ENCODE measurements at regions not wholly inside any gene's neighbourhood (a gene's known extent, or its start where the extent isn't known, plus 50 kb on each side); places are given as distances from the start of the nearest gene placed in this dataset.
"Not testable (repeated sequence)": the region's sequence is repeated elsewhere in the genome, so short reads cannot be mapped to it uniquely, and the experiment has no call there.

- DNase-seq (ENCODE audit: low read depth) = no peak
Measured at GRCh38 chr2:83261591-83262136, 1197.4 kb downstream of the SUCLG1 start.

DNA sequence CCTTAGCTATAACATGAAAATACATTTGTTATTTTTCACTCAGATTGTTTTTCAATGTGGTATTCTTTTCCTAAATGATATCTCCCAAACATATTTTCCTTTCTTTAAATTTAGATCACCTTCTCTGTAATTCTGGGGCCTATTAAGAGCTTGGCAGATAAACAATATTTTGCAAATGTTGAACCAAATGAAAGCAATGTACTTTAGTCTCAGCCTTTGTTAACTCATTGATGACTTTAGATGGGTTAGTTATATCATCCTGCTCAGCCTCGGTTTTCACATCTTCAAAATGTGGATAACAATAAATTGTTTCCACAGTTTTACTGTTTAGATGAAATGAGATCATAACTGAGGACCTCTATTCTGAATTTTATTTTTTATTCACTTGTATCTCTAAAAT, 1205.2 kb downstream of the SUCLG1 start:
- DNase-seq (ENCODE audit: low read depth) = no peak

DNA sequence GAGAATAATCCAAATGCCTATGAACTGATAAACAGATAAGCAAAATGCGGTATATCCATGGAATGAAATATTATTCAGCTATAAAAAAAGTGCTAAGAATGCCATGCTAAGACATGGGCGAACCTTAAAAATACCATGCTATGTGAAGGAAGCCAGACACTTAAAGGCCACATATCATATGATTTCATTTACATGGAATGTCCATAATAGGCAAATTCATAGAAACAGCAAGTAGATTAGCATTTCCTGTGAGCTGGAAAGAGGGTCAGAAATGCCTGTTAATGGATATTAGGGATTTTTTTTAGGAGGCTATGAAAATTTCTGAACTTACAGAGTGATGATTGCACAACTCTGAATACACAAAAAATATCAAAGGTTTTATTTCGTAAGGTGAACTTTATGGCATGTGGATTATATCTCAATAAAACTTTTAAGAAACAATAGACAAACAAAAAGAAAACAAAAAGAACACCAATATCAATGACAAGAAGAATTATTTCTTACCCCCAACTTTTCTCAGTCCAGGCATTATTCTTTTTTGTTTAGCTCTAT, 1207.7 kb downstream of the SUCLG1 start:
- peak; percentile 49 for DNase-seq (ENCODE audit: low read depth)

GRCh38 chr2:83245806-83246537, 1213.1 kb downstream of the SUCLG1 start:
- DNase-seq (ENCODE audit: low read depth) = not testable (repeated sequence)

- DNase-seq (ENCODE audit: low read depth) = no peak
Measured at GRCh38 chr2:83240611-83241010, 1218.5 kb downstream of the SUCLG1 start.

DNA sequence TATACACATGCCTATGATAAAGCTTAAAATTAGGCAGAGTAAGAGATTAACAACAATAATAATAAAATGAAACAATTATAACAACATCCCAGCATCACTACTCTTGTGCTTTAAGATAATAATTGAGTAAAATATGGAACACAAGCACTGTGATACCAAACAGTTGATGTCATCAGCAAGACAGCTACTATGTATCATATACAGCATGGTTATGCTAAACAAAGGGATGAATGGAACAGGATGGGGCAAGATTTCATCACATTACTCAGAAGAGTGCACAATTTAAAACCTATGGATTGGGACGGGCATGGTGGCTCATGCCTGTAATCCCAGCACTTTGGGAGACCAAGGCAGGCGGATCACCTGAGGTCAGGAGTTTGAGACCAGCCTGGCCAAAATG, 1221.0 kb downstream of the SUCLG1 start:
- no peak for DNase-seq (ENCODE audit: low read depth)

- DNase-seq (ENCODE audit: low read depth) = no peak
Measured at GRCh38 chr2:83234246-83234645, 1224.8 kb downstream of the SUCLG1 start.

GRCh38 chr2:83233781-83234180, 1225.3 kb downstream of the SUCLG1 start:
- no peak for DNase-seq (ENCODE audit: low read depth)

DNA sequence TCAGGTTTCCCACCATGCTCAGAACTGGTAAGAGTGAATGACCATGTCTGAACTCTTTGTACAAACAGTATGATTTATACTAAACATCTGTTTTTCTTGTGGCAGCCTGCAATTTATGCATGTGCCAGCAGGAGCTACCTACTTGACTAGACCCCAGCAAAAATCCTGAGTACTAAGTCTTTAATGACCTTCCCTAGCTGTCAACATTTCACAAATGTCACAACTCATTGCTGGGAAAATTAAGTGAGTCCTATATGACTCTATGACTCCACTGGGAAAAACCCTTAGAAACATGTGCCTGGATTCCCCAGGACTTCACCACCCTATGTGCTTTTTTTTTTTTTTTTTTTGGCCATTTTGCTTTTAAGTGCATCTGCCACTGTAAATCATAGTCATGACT, 1225.8 kb downstream of the SUCLG1 start:
- DNase-seq (ENCODE audit: low read depth) = no peak

GRCh38 chr2:83229443-83229842, 1229.6 kb downstream of the SUCLG1 start:
- no peak for DNase-seq (ENCODE audit: low read depth)

DNA sequence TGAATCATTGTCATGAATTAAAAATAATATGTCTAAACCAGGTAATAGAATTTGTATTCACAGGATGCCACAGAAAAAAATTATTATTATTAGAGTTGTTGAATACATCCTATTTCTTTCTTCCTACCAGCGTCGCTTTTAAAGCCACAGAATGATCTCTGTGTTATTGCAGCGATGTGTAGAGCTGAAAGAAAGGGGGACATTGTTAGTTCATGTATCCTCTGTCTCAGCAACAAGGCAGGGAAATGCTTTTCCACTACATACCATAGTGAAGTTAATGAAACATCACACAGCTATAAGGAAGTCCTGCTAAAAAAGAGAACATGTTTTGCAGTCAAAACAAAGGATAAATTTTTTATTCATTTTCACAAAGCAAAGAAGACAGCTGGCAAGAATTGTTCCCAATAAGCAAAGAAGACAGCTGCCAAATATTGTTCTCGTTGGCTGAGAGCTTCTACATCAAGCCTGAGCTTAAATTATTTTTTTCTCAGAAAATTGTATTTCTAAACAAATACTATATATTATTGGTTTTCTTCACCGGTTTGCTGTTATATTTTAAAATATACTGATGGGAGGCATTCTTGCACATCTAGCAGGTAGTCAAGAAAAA, 1234.4 kb downstream of the SUCLG1 start:
- DNase-seq (ENCODE audit: low read depth) = no peak

- DNase-seq (ENCODE audit: low read depth) = peak; percentile 77
Measured at GRCh38 chr2:83221258-83221657, 1237.8 kb downstream of the SUCLG1 start.

- no peak for DNase-seq (ENCODE audit: low read depth)
Measured at GRCh38 chr2:83217854-83218253, 1241.2 kb downstream of the SUCLG1 start.

DNA sequence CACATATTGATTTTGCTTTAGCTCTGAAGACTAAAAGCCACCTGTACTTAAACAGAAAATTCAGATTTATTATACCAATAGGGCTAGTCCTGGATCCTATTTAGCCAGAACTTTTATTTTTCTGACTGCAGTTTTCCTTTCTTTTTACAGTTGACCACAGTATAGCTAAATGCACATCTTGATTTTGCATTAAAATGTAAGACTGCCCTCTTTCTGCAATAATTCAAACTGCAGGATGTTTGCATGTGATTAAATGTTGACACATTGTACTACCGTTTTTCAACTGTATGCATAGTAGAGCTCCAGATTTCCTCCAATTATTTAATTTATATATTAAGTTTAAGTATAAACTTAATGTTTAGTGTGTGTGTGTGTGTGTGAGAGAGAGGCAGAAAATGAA, 1262.9 kb downstream of the SUCLG1 start:
- DNase-seq (ENCODE audit: low read depth) = peak; percentile 41

DNA sequence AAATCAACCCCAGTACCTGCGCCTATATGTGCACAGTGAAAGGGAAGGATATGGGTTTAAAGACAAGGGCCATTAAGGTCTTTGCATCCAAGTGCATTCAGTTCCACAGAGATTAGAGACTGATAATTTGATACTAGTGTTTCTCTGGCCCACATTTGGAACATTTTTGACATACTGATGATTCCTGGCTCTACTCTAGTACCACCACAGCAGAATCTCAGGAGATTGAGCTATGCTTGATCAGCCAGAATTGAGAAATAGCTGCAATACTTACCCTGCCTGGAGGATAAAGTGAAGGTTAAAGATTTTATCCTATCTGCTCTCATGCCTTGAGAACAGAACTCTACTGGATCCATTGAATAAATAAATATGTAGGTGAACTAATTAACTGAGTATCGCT, 1267.8 kb downstream of the SUCLG1 start:
- no peak for DNase-seq (ENCODE audit: low read depth)

GRCh38 chr2:83186105-83186760, 1272.8 kb downstream of the SUCLG1 start:
- no peak for DNase-seq (ENCODE audit: low read depth)

DNA sequence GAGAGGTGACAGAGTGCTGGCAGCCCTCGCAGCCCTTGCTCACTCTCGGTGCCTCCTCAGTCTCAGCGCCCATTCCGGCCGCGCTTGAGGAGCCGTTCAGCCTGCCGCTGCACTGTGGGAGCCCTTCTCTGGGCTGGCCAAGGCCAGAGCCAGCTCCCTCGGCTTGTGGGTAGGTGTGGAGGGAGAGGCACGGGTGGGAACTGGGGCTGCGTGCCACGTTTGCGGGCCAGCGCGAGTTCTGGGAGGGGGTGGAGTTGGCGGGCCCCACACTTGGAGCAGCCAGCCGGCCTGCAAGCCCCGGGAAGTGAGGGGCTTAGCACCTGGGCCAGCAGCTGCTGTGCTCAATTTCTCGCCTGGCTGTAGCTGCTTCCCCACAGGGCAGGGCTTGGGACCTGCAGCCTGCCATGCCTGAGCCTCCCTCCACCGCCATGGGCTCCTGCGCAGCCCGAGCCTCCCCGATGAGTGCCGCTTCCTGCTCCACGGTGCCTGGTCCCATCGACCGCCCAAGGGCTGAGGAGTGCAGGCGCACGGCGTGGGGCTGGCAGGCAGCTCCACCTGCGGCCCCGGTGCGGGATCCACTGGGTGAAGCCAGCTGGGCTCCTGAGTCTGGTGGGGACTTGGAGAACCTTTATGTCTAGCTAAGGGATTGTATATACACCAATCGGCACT, 1278.1 kb downstream of the SUCLG1 start:
- DNase-seq (ENCODE audit: low read depth) = not testable (repeated sequence)

- DNase-seq (ENCODE audit: low read depth) = no peak
Measured at GRCh38 chr2:83176539-83176938, 1282.5 kb downstream of the SUCLG1 start.

GRCh38 chr2:83172841-83173240, 1286.2 kb downstream of the SUCLG1 start:
- DNase-seq (ENCODE audit: low read depth) = no peak

DNA sequence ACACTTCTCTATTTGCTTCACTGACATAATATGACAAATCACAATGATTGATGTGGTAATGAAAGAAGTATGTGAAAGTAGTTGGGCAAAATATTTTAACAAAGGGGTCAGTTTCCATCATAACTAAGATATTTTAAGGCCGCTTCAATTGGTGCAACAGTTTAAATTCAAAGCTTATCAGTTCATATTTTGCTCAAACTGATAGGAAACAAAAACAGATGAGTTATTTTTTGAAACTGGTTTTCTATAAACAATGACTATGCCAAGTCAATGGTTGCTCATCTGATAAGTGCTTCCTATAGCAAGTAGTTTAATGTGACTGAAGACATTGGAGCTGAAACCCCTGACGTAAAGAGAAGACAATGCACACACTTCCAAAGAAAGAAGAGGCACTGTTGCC, 1290.7 kb downstream of the SUCLG1 start:
- DNase-seq (ENCODE audit: low read depth) = no peak

DNA sequence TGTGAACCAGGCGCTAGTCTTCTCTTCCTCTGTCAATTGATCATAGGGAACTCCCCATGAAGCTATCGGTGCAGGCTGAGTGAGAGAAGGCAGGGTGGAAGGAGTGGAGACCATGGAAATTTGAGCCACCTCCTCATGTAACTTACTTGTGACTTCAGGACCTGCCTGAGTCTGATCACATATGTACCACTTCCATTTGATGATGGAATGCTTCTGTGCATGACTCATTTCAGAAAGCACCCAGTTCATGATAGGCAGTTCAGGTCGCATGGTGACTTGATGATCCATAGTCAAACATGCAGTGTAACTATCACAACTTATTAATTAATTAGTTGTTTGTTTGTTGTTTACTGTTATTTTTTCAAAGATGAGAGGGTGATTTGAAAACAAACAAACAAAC, 1296.7 kb downstream of the SUCLG1 start:
- no peak for DNase-seq (ENCODE audit: low read depth)

DNA sequence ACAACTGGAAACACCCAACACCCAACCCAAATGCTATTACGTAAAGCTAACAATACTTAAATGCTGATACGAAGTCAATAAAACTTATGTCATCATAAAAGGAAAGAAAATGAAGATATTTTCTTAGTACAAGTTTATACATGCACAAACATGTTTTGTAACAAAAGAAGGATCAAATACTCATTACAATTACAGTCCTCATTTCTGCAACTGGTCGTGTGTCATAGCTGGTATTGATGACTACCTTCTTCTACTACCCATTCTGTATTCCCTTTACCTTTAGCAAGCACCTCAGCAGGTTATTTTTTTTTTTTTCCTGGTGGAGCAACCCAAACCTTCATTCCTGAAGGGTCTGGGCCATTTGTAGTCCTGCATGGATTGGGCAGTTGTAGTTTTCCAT, 1298.5 kb downstream of the SUCLG1 start:
- DNase-seq (ENCODE audit: low read depth) = no peak

Measured in HS-5 (cell line).